Stimulated activated effector memory CD8-positive, alpha-beta T cell treated with anti-CD3 and anti-CD28 coated beads, Interleukin-12 subunit alpha, Interleukin-12 subunit beta, amount 100 ng/mL, for 72 hours (primary cell): ENCODE measurements at regions not wholly inside any gene's neighbourhood (a gene's known extent, or its start where the extent isn't known, plus 50 kb on each side); places are given as distances from the start of the nearest gene placed in this dataset.
"Not testable (repeated sequence)": the region's sequence is repeated elsewhere in the genome, so short reads cannot be mapped to it uniquely, and the experiment has no call there.

Experiments used
- ATAC-seq: fragments of 150-1000 bp; cut with Tn5 transposase; 2 replicates; pipeline ENCODE4 v1.10.0; 2021
- DNase-seq, 2 donors: peaks; one replicate each; pipeline ENCODE4 v3.0.0; 2021 to 2022; ENCODE audit warnings: low spot score in 2 of 2
- H3K27ac Mint-ChIP-seq: one replicate; pipeline ENCODE4 v1.8.0; 2022; ENCODE audit warnings: mild to moderate bottlenecking, mixed read lengths
- H3K36me3 Mint-ChIP-seq: one replicate; pipeline ENCODE4 v1.8.0; 2022; ENCODE audit warnings: mild to moderate bottlenecking, mixed read lengths
- H3K4me1 Mint-ChIP-seq: one replicate; pipeline ENCODE4 v1.8.0; 2022; ENCODE audit warnings: mixed read lengths
- H3K4me3 Mint-ChIP-seq: one replicate; pipeline ENCODE4 v1.8.0; 2022; ENCODE audit warnings: mild to moderate bottlenecking, mixed read lengths
- H3K9me3 Mint-ChIP-seq: one replicate; pipeline ENCODE4 v1.8.0; 2022; ENCODE audit warnings: mixed read lengths

DNA sequence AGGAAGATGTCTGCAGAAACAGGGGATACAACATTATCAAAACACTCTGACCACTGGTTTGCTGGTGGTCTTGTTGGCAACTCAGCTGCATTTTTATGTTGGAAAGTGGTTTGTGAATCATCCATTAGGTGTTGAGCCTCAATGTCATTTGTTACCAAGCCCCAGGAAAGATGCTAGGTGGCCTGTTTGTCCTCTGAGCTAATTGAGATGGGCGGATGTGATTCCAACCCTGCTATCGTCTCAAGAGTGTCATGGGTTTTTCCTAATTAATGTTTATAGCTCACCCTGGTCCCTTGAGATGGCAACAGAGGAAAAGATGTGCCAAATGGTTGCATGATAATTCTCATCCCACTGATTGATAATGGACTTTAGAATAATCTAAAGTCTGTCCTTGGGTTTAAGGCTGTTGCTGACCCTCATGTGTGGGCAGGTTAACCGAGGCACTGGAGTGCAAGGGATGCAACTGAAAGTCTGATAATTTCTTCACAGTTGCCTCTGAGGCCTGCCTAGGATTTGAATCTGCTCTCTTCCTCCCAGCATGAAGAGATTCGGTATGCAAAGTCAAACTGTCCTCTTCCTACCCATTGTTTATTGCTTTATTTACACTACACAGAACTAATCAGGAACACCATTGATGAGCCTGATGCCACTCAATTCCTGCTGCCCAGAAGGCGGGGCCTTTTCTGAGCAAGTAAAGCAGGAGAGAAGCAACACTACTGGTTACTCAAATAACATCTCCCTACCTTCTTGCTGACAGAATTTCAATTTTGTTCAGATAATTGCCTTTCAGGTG, 166.2 kb upstream of the TBC1D5 start:
- ATAC-seq (no peak), DNase-seq (no peak)
- Mint-ChIP-seq H3K27ac (no peak overlapping the region), H3K9me3 (no peaks in the 10 kb centered on the region), H3K4me1 (no peaks in the 10 kb centered on the region), H3K36me3 (no peaks in the 10 kb centered on the region), H3K4me3 (no peak overlapping the region)

DNA sequence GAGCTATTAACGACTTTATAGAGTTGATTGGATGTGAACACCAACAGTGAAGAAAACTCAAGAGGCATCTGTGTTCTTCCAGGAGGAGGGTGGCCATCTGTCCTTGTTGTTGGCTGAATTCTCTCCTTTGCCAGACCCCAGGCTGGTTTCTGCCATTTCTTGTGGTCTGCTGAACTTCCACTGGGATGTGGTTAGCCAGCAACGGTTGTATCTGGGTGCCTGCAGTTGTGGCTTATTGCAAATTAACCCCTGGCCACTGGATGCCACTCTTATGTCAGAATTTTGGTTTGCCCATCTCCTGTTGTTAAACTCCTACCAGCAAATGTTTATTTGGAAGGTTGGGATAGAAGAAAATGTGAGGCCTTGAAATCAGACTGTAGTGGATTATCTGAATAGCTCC, 163.6 kb upstream of the TBC1D5 start:
- Mint-ChIP-seq H3K9me3 (no peaks in the 10 kb centered on the region), H3K4me1 (no peaks in the 10 kb centered on the region), H3K27ac (no peak overlapping the region), H3K4me3 (no peak overlapping the region), H3K36me3 (no peaks in the 10 kb centered on the region)
- no peak for DNase-seq
- no peak for ATAC-seq

- no peak for ATAC-seq
- H3K4me1 Mint-ChIP-seq: no peaks in the 10 kb centered on the region
- no peak overlapping the region for H3K27ac Mint-ChIP-seq
Observed at GRCh38 chr3:17901893-17902292, 159.5 kb upstream of the TBC1D5 start.

GRCh38 chr3:17894434-17895060, 152.1 kb upstream of the TBC1D5 start:
- DNase-seq (no peak), ATAC-seq (peak; percentile 67)
- peaks cover 5% of the 10 kb centered on the region for H3K9me3 Mint-ChIP-seq

More at GRCh38 chr3:17901893-17902292, 159.5 kb upstream of the TBC1D5 start:
- no peak for DNase-seq
- Mint-ChIP-seq H3K4me3 (no peak overlapping the region), H3K36me3 (no peaks in the 10 kb centered on the region), H3K9me3 (no peaks in the 10 kb centered on the region)

GRCh38 chr3:17891139-17891856, 148.9 kb upstream of the TBC1D5 start:
- ATAC-seq (no peak), DNase-seq (no peak)
- H3K27ac Mint-ChIP-seq: no peak overlapping the region
- peaks cover 5% of the 10 kb centered on the region for H3K9me3 Mint-ChIP-seq
- no peaks in the 10 kb centered on the region for H3K4me1 Mint-ChIP-seq
- no peak overlapping the region for H3K4me3 Mint-ChIP-seq
- no peaks in the 10 kb centered on the region for H3K36me3 Mint-ChIP-seq

More at GRCh38 chr3:17894434-17895060, 152.1 kb upstream of the TBC1D5 start:
- Mint-ChIP-seq H3K36me3 (no peaks in the 10 kb centered on the region), H3K27ac (no peak overlapping the region), H3K4me1 (no peaks in the 10 kb centered on the region), H3K4me3 (no peak overlapping the region)

DNA sequence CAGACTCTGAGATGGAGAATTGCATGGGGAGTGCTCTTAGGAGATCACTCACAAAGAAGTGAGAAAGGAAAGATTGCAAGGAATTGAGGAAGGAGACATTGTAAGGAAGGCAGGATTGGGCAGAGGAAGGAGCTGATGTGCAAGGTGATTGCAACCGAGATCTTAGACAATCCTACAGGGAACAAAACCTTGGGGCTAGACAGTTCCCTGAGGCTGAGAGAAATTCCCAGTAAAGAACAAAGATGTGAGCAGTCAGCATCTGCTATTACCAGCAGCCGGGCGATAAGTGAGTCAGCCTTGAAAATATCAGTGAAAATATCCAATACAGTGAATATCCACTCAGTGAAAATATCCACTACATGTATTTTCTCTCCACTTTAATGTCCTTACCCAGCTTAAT, 143.6 kb upstream of the TBC1D5 start:
- ATAC-seq (no peak), DNase-seq (no peak)
- H3K4me3 Mint-ChIP-seq: no peak overlapping the region
- no peaks in the 10 kb centered on the region for H3K4me1 Mint-ChIP-seq
- no peaks in the 10 kb centered on the region for H3K36me3 Mint-ChIP-seq
- no peak overlapping the region for H3K27ac Mint-ChIP-seq
- no peaks in the 10 kb centered on the region for H3K9me3 Mint-ChIP-seq

DNA sequence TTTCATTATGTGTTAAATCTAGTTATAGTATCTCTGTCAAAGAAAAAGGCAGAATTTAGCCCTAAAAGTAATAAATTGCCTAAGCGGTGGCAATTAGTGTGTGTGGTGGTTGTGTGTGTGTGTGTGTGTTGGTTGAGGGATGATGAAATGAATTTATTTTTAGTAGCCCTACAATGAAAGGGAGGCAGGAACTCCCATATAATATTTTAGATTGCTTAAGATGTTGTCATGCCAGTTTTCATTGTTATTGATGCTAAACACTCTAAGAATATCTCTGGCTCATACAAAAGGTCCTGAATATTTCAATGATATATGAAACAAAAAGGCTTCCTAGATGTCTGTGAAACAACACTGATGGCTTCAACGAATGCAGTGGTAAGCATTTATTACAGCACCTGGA, 140.6 kb upstream of the TBC1D5 start:
- Mint-ChIP-seq H3K9me3 (no peaks in the 10 kb centered on the region), H3K36me3 (no peaks in the 10 kb centered on the region), H3K4me1 (no peaks in the 10 kb centered on the region), H3K27ac (no peak overlapping the region), H3K4me3 (no peak overlapping the region)
- DNase-seq (no peak), ATAC-seq (no peak)

DNA sequence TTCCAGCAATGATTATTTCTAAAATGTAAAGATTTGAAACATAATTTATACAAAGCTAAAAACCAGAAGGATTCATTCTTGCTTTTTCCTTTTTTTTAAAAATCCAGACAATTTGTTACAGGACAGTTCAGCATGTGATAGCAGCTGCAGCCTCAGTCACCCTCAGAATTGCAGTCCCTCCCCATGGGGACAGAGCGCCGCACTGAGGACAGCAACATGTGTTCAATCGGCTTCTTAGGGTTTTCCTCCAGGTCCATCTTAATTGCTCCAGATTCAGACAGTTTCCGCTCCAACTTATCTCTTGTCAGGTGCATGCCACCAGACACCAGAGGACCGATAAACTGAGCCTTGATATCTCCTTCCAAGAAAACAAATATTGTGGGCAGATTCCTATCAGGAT, 134.9 kb upstream of the TBC1D5 start:
- Mint-ChIP-seq H3K27ac (no peak overlapping the region), H3K4me1 (no peaks in the 10 kb centered on the region), H3K4me3 (no peak overlapping the region), H3K36me3 (no peaks in the 10 kb centered on the region), H3K9me3 (no peaks in the 10 kb centered on the region)
- no peak for DNase-seq
- ATAC-seq: no peak

DNA sequence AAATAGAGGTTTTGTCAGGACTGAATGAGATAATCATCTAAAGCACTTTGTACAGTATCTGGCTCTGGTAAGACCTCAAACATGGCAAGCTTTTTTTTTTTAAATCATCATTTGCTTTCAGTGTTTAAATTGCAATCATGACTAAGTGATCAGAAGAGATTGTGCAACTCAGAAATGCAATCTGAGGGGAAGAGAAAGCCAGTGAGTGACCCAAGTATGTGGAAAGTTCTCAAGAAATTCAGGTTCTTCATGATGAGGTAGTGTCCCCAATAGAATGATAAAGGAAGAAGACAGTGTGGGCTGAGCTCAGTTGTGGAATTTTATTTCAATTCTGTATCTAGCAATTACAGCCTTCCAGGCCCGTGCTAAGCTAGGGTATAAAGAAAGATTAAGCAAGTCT, 132.2 kb upstream of the TBC1D5 start:
- Mint-ChIP-seq H3K36me3 (no peaks in the 10 kb centered on the region), H3K9me3 (no peaks in the 10 kb centered on the region), H3K4me1 (no peaks in the 10 kb centered on the region), H3K27ac (no peak overlapping the region), H3K4me3 (no peak overlapping the region)
- ATAC-seq (no peak), DNase-seq (no peak)

- H3K9me3 Mint-ChIP-seq: no peaks in the 10 kb centered on the region
- H3K4me3 Mint-ChIP-seq: no peak overlapping the region
- DNase-seq: no peak
- no peaks in the 10 kb centered on the region for H3K4me1 Mint-ChIP-seq
- H3K36me3 Mint-ChIP-seq: no peaks in the 10 kb centered on the region
- no peak overlapping the region for H3K27ac Mint-ChIP-seq
- ATAC-seq: no peak
Observed at GRCh38 chr3:17872457-17872856, 130.0 kb upstream of the TBC1D5 start.

GRCh38 chr3:17865631-17866030, 123.2 kb upstream of the TBC1D5 start:
- Mint-ChIP-seq H3K4me1 (no peaks in the 10 kb centered on the region), H3K4me3 (no peak overlapping the region), H3K36me3 (no peaks in the 10 kb centered on the region), H3K9me3 (no peaks in the 10 kb centered on the region), H3K27ac (no peak overlapping the region)
- DNase-seq (no peak), ATAC-seq (no peak)

- Mint-ChIP-seq H3K36me3 (no peaks in the 10 kb centered on the region), H3K27ac (no peak overlapping the region), H3K4me3 (no peak overlapping the region), H3K9me3 (no peaks in the 10 kb centered on the region), H3K4me1 (no peaks in the 10 kb centered on the region)
- ATAC-seq (no peak), DNase-seq (no peak)
Observed at GRCh38 chr3:17861476-17861875, 119.0 kb upstream of the TBC1D5 start.

DNA sequence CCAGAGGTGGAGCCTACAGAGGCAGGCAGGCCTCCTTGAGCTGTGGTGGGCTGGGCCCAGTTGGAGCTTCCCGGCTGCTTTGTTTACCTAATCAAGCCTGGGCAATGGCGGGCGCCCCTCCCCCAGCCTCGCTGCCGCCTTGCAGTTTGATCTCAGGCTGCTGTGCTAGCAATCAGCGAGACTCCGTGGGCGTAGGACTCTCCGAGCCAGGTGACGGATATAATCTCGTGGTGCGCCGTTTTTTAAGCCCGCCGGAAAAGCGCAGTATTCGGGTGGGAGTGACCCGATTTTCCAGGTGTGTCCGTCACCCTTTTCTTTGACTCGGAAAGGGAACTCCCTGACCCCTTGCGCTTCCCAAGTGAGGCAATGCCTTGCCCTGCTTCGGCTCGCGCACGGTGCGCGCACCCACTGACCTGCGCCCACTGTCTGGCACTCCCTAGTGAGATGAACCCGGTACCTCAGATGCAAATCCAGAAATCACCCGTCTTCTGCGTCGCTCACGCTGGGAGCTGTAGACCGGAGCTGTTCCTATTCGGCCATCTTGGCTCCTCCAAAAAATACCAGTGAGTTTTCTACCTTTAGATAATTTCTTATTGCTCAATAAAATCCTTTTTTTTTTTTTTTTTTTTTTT, 118.5 kb upstream of the TBC1D5 start:
- DNase-seq, H3K4me3 Mint-ChIP-seq, ATAC-seq, H3K36me3 Mint-ChIP-seq, H3K4me1 Mint-ChIP-seq, H3K27ac Mint-ChIP-seq, H3K9me3 Mint-ChIP-seq: not testable (repeated sequence)

GRCh38 chr3:17852217-17852616, 109.8 kb upstream of the TBC1D5 start:
- no peak for ATAC-seq
- Mint-ChIP-seq H3K4me3 (no peak overlapping the region), H3K4me1 (no peaks in the 10 kb centered on the region), H3K27ac (no peak overlapping the region), H3K9me3 (no peaks in the 10 kb centered on the region), H3K36me3 (no peaks in the 10 kb centered on the region)
- no peak for DNase-seq

DNA sequence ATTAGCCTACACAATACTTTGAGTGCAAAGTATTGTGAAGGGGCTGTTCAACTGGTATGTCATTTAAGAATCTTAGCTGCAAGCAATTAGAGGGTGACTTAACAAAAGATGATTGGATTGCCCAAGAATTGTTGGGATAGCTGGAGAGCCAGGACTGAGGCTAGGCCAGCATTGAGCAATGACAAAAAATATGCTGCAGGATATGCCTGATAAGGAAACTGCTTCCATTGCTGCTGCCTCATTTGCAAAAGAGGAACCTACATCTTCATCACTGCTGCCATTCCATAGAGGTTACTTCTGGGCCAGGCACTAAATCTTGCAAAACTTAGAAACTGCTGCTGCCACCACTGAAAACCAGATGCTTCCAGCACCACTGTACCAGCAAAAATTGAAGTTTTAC, 108.0 kb upstream of the TBC1D5 start:
- H3K36me3 Mint-ChIP-seq: no peaks in the 10 kb centered on the region
- H3K27ac Mint-ChIP-seq: no peak overlapping the region
- DNase-seq (no peak), ATAC-seq (no peak)
- no peaks in the 10 kb centered on the region for H3K9me3 Mint-ChIP-seq
- no peaks in the 10 kb centered on the region for H3K4me1 Mint-ChIP-seq
- no peak overlapping the region for H3K4me3 Mint-ChIP-seq
